ENCODE measurements at regions not wholly inside any gene's neighbourhood (a gene's known extent, or its start where the extent isn't known, plus 50 kb on each side); places are given as distances from the start of the nearest gene placed in this dataset.

DNA sequence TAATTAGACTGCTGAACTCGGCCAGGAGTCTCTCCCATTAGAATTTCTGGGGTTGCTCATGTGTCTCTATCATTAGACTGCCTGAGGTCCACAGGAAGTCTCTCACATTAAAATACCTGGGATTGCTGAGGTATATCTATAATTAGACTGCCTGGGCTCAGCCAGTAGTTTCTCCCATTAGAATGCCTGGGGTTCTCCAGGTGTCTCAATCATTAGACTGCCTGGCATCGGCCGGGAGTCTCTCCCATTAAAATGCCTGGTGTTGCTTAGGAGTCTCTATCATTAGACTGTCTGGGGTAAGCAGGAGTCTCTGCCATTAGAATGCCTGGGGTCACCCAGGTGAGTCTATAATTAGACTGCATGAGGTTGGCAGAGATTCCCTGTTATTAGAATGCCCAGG, 2233.4 kb downstream of the TP53TG3F start:
- TF ChIP-seq, protein P1, sequence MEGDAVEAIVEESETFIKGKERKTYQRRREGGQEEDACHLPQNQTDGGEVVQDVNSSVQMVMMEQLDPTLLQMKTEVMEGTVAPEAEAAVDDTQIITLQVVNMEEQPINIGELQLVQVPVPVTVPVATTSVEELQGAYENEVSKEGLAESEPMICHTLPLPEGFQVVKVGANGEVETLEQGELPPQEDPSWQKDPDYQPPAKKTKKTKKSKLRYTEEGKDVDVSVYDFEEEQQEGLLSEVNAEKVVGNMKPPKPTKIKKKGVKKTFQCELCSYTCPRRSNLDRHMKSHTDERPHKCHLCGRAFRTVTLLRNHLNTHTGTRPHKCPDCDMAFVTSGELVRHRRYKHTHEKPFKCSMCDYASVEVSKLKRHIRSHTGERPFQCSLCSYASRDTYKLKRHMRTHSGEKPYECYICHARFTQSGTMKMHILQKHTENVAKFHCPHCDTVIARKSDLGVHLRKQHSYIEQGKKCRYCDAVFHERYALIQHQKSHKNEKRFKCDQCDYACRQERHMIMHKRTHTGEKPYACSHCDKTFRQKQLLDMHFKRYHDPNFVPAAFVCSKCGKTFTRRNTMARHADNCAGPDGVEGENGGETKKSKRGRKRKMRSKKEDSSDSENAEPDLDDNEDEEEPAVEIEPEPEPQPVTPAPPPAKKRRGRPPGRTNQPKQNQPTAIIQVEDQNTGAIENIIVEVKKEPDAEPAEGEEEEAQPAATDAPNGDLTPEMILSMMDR (conservative IDR thresholded peaks at IDR 0.05) = no peak
- no peak for TF ChIP-seq ZFX (IDR thresholded peaks at IDR 0.05)
- no peak overlapping the region for H3K27ac ChIP-seq

DNA sequence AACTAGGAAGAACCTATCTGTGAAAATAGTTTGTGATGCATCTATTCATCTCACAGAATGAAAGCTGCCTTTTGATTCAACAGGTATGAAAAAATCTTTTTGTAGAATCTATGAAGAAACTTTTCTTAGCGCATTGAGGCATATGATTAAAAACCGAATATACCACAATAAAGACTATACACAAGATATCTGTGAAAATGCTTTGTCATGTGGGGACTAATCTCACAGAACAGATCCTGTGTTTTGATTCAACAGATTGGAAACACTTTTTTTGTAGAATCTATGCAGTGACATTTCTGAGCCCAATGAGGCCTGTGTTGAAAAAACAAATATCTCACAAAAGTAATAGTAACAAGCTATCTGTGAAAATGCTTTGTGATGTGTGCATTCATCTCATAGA, 2247.5 kb downstream of the TP53TG3F start:
- TF ChIP-seq, protein P1 (conservative IDR thresholded peaks at IDR 0.05) = no peak
- no peak for TF ChIP-seq ZFX (IDR thresholded peaks at IDR 0.05)
- H3K27ac ChIP-seq = no peak overlapping the region

DNA sequence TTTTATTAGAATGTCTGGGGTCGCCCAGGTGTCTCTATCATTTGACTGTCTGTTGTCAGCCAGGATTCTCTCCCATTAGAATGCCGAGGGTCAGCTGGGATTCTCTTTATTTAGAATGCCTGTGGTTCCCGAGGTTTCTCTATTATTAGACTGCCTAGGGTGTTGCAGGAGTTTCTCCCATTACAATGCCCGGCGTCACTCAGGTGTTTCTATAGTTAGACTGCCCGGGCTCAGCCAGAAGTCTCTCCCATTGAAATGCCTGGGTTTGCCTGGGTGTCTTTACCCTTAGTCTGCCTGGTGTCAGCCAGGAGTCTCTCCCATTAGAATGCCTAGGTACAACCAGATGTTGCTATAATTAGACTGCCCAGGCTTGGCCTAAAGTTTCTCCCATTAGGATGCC, 2252.0 kb downstream of the TP53TG3F start:
- no peak for TF ChIP-seq ZFX (IDR thresholded peaks at IDR 0.05)
- TF ChIP-seq, protein P1 (conservative IDR thresholded peaks at IDR 0.05) = no peak
- H3K27ac ChIP-seq = no peak overlapping the region

DNA sequence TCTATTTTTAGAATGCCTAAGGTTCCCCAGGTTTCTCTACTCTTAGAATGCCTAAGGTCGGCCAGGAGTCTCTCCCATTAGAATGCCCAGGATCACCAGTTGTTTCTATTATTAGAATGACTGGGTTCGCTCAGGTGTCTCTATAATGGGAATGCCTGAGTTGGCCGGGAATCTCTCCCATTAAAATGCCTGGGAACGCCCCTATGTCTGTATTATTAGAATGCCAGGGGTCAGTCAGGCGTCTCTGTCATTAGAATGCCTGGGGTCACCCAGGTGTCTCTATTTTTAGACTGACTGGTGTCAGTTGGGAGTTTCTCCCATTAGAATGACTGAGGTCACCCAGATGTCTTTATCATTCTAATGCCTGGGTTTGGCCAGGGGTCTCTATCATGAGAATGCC, 2252.5 kb downstream of the TP53TG3F start:
- no peak overlapping the region for H3K27ac ChIP-seq
- TF ChIP-seq, protein P1 (conservative IDR thresholded peaks at IDR 0.05) = no peak
- TF ChIP-seq ZFX (IDR thresholded peaks at IDR 0.05) = no peak

DNA sequence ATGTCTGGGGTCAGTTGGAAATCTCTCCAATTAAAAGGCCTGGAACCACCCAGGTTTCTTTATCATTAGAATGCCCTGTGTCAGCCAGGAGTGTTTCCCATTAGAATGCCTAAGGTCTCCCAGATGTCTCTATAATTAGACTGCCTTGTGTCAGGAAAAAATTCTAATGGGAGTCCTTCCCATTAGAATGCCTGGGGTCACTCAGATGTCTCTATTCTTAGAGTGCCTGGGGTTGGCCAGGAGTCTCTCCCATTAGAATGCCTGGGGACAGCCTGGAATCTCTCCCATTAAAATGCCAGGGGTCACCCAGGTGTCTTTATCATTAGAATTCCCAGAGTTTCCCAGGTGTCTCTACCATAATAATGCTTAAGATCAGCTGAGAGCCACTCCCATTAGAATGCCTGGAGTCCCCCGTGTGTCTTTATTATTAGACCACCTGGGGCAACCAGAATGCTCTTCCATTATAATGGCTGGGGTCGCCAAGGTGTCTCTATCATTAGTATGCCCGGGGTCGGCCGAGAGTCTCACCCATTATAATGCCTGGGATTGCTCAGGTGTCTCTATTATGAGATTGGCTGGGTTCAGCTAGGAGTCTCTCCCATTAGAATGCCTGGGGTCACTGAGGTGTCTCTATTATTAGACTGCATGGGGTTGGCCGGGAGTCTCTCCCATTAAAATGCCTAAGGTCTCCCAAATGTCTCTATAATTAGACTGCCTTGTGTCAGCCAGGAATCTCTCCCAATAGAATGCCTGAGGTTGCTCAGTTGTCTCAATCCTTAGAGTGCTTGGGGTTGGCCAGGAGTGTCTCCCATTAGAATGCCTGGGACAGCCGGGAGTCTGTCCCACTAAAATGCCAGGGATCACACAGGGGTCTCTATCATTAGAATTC, 2254.6 kb downstream of the TP53TG3F start:
- TF ChIP-seq, protein P1 (conservative IDR thresholded peaks at IDR 0.05) = no peak
- no peak for TF ChIP-seq ZFX (IDR thresholded peaks at IDR 0.05)

DNA sequence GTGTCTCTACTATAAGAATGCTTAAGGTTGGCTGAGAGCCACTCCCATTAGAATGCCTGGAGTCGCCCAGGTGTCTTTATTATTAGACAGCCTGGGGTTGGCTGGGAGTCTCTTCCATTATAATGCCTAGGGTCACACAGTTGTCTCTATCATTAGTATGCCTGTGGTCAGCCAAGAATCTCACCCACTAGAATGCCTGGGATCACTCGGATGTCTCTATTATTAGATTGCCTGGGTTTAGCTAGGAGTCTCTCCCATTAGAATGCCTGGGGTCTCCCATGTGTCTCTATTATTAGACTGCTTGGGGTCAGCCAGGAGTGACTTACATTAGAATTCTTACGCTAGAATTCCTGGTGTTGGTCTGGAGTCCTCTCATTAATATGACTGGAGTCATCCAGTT, 2255.3 kb downstream of the TP53TG3F start:
- TF ChIP-seq, protein P1 (conservative IDR thresholded peaks at IDR 0.05) = no peak
- no peak for TF ChIP-seq ZFX (IDR thresholded peaks at IDR 0.05)
- H3K27ac ChIP-seq = no peak overlapping the region

More for the DNA sequence above, 2254.6 kb downstream of the TP53TG3F start:
- H3K27ac ChIP-seq = no peak overlapping the region

DNA sequence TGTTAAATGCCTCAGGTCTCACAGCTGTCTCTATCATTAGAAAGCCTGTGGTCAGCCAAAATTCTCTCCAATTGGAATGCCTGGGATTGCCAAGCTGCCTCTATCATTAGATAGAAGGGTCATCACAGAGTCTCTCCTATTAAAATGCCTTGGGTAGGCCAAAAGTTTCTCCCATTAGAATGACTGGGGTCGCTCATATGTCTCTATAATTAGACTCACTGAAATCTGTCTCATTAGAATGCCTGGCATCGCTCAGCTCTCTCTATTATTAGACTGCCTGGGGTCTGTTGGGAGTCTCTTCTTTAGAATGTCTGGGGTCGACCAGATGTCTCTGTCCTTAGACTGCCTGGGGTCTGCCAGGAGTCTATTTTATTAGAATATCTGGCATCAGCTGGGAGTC, 2265.1 kb downstream of the TP53TG3F start:
- TF ChIP-seq, protein P1 (conservative IDR thresholded peaks at IDR 0.05) = no peak
- TF ChIP-seq ZFX (IDR thresholded peaks at IDR 0.05) = no peak
- no peak overlapping the region for H3K27ac ChIP-seq

All from C4-2B (cell line).